GM18507 (cell line): ENCODE measurements at regions not wholly inside any gene's neighbourhood (a gene's known extent, or its start where the extent isn't known, plus 50 kb on each side); places are given as distances from the start of the nearest gene placed in this dataset.
"Not testable (repeated sequence)": the region's sequence is repeated elsewhere in the genome, so short reads cannot be mapped to it uniquely, and the experiment has no call there.

Experiments used
- DNase-seq: peaks from one replicate; pipeline ENCODE4 v3.0.0; 2011; ENCODE audit warnings: low read depth; ENCODE audit not compliant: insufficient read length; ENCODE audit errors: extremely low spot score
- FAIRE-seq: peaks from 2 replicates; lab custom pipeline; 2011; peaks lifted over from hg19 to GRCh38; lab: Jason Lieb, UNC

DNA sequence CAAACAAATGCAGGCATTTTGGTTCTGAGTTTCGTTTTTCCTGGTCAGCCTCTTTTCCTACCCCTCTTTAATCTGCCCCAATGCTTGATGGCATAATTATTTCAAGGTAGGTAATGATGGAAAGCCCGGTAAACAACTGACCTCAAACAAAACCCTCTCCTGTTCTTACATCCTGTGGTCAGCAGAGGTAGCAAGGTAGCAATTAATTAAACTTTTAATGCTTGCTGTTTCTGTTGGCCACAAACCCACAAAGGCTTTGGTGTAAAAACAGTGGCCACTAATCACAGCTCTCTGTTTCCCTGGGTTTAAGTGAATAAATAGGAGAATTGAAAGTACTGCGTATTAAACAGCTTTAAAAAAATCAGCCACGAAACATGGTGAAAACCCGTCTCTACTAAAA is 261.5 kb upstream of the SOX4 start:
- DNase-seq (no peak), FAIRE-seq (peak; percentile 9)

DNA sequence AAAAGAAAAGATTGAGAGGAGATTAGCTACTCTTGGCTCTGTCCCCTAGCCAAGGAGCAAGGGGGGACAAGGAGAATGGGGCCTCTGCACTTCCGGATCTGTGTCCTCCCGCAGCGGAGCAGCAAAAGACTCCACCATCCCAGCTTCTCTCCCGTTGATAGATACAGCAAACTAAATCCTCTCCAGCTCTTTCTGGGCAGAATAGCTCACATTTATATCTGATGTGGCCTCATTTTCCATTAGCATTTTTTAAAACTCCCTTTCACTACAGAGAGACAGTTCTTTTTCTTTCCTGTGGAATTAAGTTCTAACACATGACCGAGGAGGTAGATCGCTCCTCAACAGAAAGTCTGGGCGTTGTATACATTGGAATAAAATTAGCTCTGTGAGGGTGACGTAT is 260.9 kb upstream of the SOX4 start:
- DNase-seq (no peak), FAIRE-seq (no peak)

DNA sequence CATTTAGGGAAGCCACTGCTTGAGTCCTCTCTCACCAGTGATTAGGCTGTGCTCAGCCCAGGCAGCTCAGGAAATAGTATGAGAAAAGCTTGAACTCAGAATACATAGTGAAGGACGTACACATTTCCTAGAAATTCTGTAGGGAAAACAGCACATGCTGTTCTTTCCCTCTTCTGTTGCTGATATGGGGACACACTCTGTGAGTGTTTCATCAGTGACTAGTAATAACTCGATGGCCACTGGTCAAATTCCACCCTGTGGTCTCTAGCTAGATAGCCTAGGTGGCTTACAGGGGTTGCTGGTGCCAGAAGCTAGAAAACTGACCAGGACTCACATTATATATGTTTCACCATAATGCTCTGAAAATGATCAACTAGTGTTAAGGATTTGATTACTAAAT is 259.8 kb upstream of the SOX4 start:
- FAIRE-seq (no peak), DNase-seq (no peak)

DNA sequence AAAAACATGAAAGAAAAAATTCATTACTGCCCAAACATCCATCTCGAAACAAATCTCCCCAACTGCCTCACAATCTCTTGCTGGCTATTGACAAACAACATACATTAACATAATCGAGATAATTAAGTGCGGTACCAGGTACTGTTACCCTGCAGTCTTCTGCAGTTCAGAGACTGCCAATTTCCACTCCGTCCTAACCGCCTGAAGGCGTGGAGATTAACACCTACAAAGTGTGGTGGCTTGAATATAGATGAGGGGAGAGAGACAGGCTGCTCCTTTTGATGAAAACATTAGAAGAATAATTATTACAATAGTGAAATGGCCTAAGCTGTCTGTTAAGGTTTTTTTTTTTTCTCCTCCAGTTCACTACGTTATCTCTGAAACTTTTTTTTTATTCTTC is 258.9 kb upstream of the SOX4 start:
- no peak for FAIRE-seq
- no peak for DNase-seq

DNA sequence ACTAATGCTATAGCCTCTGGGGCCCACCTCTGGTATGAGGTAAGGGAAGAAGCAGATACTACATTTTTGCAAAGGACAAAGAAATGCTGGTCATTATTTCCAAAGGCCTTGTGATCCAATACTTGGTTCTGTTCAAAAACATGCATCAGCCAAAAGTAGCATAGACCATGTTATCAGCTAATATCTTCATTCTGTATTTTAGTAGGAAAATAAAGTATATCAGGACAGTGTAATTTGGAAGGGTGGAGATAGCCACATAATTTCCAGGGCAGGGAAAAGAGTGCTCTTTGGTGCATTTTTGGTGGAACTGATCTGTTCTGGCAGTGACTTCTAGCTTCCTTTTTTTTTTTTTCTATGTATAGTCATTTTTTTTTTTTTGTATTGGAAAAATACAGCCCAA is 258.0 kb upstream of the SOX4 start:
- FAIRE-seq = no peak

DNA sequence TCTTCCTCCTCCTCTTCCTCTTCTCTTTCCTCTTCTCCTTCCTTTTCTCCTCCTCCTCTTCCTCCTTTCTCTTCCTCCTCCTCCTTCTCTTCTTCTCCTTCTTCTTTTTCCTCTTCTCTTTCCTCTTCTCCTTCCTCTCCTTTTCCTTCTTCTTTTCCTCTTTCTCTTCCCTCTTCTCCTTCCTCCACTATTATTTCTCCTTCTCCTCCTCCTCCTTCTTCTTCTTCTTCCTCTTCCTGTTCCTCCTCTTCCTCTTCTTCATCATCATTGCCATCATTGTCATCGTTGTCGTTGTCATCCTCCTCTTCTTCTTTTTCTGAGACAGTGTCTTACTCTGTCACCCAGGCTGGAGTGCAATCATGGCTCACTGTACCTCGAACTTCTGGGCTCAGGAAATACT is 256.3 kb upstream of the SOX4 start:
- FAIRE-seq = no peak
- no peak for DNase-seq

More for the DNA sequence above, 258.0 kb upstream of the SOX4 start:
- no peak for DNase-seq

DNA sequence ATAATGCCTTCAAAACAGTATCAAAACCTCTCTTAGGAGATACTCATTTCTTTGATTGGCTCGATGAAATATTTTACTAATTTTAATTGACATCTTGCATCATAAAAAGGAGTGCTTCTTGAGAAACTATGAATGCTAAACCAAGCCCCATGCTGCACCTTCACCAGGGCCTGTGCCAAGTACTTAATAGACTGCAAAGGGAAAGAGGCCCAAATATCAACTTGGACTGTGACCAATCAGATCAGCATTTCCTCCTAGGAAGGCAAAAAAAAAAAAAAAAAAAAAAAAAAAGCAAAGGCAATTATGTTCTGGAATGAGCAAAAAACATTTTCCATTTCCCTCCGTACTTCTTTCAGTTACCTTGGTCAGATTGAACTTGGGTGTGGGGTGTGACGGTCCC is 253.0 kb upstream of the SOX4 start:
- DNase-seq (no peak), FAIRE-seq (no peak)

DNA sequence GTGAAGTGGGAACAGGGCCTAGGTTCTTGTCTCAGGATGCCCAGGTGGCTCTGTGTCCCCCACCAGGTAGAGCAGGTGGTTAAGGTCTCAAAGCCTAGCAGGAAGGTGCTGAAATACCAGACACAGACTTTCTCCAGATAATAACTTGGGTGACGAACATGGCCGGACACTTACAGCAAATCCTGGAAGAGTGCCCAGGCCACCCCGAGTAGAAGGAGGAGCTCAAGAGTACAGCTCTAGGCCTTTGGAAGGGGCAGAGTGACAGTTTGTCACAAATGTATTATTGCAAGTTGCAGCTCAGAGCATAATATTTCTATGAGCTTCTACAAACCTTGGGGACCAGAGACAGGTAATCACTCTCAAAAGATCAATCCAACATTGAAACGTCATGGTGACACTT is 251.6 kb upstream of the SOX4 start:
- FAIRE-seq = no peak
- no peak for DNase-seq

DNA sequence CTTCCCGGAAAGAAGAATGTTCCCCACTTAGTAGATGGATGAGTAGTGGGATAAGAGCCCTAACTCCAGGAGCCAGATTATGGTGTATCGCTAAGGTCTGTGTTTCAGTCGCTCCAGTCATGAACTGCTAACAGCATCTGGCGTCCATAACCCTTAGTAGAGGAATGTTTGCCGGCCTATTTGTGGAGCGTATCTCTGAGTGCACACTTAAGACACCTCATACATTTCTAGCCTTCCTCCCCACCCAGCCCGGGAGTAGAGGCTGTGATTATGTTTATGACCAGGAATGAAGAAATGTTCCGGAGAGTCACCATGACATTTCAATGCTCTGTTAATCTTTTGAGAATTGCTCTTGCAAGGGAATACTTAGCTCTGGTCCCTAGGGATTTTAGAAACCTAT is 251.1 kb upstream of the SOX4 start:
- FAIRE-seq = no peak
- DNase-seq = no peak

DNA sequence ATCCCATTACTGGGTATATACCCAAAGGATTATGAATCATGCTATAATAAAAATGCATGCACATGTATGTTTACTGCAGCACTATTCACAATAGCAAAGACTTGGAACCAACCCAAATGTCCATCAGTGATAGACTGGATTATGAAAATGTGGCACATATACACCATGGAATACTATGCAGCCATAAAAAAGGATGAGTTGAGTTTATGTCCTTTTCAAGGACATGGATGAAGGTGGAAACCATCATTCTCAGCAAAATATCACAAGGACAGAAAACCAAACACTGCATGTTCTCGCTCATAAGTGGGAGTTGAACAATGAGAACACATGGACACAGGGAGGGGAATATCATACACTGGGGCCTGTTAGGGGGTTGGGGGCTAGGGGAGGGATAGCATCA is 247.8 kb upstream of the SOX4 start:
- FAIRE-seq, DNase-seq: not testable (repeated sequence)

DNA sequence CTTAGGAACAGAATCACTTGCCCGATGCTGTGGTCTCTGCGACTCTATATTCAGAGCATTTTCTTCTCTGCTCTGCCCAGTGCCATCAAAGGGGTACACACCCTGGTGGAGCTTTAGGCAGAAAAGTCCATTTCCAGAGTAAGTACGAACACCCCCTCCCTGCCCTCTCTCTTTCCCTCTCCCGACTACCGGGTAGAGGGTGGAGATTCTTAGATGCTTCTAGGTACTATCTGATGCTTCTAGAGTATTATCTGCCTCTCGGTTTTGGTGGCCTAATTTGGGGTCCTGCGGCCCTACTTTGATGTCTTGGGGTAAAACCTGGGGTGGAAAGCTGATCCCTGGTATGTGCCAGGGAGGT is 245.4 kb upstream of the SOX4 start:
- no peak for FAIRE-seq

DNA sequence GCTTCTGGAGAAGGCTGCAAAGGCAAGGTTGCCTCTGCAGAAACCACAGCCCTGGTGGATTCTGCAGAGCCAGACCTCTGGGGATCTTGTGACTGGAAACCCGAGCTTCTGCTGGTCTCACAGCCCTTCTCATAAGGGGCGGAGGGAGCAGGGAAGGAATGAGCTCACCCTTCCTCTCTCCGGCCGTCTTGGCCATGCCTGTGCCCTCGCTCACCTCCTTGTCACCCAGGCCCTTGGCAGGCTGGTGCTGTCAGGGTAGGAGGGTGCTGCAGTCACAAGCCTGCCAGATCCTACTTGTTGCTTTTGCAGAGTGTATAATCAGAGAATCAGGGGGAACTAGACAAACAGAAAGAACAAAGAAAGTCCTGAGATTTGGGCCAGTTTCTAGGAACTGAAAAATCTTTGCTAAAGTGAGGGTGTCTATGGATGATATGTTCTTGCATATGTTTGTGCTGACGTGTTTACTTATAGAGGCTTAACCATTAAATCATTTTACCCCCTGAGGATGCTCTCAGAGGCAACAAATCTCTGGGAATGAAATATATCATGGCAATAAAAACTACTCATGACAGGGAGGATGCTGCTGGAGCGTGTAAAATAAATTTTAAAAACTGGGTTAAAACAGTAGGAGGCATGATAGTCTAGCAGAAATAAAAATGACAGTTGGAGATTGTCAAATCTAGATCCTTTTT is 244.9 kb upstream of the SOX4 start:
- DNase-seq = no peak
- no peak for FAIRE-seq

More for the DNA sequence above, 245.4 kb upstream of the SOX4 start:
- no peak for DNase-seq

DNA sequence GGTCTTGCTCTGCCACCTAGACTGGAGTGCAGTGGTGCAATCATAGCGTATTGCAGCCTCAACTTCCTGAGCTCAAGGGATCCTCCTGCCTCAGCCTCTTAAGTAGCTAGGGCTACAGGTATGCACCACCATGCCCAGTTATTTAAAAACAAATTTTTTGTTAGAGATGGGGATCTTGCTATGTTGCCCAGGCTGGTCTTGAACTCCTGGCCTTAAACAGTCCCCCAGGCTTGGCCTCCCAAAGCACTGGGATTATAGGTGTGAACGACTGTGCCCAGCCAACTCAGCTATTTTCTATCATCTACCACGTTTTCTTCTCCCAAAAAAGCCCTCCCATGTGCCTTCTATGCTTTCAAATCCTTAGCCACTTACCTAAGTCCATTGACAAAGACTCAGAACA is 243.7 kb upstream of the SOX4 start:
- FAIRE-seq = no peak
- no peak for DNase-seq

DNA sequence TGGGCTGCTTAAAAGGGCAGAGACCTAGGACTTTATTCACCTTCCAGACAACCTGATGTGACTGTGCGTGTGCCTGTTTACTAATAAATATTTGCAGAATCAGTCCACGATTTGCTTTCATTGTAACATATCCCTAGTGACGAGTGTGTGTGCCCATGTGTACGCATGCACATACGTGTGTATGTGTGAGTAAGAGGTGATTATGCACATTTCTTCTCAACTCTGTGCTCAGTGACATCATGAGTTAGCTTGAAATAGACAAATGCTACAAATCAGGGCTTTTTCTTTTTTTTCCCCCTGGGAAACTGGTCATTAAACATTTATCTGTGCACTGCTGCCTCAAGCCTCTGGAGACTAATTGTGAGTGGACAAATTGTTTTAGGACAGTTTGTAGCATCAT is 242.6 kb upstream of the SOX4 start:
- FAIRE-seq (no peak), DNase-seq (no peak)

DNA sequence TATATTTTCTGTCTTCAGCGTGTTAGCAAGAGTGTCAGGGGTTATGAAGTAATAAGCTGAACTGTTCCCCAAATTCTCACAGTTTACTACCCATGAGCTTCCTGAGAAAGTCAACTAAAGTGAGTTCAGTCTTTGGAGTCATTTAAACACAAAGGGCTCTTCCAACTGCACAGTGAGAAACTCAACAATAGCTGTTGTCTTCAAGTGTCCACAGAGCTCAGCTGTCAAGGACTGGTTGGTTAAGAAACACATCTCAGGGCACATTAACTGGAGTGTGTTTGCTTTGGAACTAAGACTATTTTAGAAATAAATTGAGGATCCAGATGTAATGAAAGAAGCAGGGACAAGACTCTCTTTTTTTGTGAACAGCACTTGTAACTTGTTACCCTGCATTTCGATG is 241.4 kb upstream of the SOX4 start:
- DNase-seq (no peak), FAIRE-seq (no peak)

DNA sequence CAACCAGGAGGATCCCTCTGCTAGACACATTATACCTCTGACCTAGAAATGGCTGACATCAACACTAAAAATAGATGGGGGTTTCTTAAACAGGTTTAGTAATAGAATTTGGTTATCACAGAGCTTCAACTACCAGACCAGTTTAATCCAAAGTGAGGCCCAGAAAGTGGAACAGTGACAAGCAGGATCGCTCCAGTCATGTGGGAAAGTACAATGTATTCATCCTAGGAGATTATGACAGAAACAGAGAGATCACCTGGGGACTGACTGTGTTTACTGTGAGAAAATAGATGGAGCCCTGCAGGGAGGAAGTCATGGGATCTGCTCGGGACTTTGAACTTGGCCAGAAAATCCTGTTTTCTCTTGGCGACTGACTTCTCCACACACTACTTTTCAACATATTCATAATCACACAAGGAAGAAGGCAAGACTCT is 238.7 kb upstream of the SOX4 start:
- DNase-seq = no peak
- FAIRE-seq = peak; percentile 9

DNA sequence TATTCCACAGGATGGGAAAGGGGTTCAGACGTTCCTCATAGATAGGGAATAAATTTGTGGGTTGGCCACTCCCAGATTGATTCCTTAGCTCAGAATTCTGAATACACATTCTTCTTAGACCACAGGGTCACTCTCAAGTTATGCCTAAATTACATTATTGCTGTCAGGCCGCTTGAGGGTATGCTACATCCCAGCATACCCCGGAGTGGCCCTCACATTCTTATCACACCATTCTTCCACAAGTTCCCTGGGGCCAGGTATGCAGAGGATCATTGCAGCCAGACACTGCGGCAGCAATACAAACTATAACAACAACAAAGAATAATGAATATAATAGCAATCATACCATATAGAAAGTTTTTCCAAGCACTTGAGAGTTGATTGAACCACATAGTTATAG is 237.9 kb upstream of the SOX4 start:
- no peak for DNase-seq
- FAIRE-seq = no peak

DNA sequence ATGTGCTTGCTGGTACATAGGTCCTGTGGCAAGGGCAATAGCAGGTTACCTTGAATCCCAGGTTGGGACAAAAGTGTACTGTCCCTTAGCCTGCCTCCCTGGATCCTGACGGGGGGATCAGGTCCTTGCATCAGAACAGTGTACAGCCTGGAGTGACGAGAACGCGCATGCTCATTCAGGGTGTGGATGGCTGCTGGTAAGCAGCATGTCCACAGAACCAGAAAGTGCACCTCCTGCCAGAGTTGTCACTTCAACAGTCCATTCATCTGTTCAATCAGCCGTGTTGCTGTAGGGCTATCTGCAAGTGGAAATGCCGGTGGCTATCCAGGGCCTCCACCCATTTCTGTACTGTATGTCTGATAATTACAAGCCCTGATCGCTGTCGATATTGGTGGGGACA is 236.3 kb upstream of the SOX4 start:
- FAIRE-seq (no peak), DNase-seq (no peak)

DNA sequence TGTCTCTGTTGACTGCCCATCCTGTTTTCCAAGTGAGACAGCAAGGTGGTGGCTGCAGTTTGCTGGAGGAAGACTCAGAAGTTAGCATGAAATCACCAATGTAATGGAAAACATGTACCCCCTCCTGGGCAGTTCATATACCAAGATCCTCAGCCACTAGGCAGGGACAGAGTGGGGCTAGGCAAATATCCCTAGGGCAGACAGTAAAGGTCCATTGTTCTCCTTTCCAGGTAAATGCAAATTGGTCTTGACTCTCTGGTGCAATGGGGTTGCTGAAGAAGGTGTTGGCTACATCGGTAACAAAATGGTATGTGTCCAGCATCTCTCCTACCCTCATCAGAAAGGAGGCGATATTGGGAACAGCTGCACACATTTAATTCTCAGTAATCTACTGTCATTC is 233.6 kb upstream of the SOX4 start:
- FAIRE-seq (no peak), DNase-seq (no peak)

DNA sequence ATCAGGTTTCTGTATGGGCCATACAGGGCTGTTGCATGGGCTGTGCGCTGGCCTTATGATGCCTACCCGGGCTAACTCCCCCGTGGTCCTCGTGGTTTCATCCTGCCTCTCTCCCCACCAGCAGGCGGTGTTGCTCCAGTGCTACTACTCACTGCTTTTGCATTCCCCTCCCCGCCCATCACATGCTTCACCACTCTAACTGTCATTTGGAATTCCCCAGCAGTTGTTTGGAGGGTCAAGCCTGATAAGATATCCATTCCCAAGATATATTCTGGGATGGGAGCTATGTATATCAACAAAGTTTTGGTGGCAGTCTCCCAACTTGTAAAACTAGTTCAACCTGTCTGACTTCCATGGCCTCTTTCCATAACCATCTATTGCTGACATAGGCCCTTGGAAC is 233.2 kb upstream of the SOX4 start:
- FAIRE-seq = no peak
- DNase-seq = no peak

DNA sequence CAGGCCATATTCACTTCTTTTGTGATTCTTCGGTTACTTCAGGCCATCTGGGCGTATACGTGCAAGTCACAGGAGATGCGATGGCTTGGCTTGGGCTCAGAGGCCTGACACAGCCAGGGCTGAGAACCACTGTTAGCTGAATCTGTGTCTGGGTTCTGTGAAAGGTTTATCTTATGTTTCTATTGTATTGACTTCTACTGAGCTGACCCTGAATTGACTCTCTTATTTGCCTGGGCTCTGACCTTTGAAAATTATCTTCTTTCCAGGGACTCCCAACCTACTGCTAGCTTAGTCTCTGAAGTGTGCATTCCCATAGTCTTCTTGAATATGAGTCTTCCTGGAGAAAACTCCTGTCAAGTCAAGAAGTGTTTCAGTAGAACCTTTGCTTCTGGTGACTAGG is 226.4 kb upstream of the SOX4 start:
- DNase-seq (no peak), FAIRE-seq (no peak)

DNA sequence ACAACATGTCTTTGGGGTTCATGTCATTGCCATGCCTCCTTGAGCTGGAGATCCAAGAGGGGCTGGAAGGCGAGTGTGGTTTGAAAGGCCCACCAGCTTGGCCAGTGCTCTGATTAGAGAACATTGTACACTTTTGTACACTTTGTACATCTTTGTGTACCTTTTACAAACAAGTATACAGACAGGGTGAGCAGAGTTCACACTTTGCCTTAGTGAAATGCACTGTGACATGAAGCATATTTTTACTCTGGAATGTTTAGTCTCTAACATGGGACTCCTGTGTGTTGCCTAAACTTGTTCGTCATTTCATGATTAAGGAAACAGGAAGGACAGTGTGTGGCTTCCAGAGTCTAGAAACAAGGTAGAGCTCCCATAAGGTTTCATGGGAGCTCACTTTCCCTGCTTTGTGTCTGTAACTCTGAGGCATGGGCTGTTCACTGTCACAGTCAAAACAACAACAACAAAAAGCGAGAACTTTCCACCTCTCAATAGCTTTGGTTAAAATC is 225.8 kb upstream of the SOX4 start:
- FAIRE-seq (no peak), DNase-seq (no peak)
